Neural progenitor cell (in vitro differentiated cells): ENCODE measurements at regions not wholly inside any gene's neighbourhood (a gene's known extent, or its start where the extent isn't known, plus 50 kb on each side); places are given as distances from the start of the nearest gene placed in this dataset.
"Not testable (repeated sequence)": the region's sequence is repeated elsewhere in the genome, so short reads cannot be mapped to it uniquely, and the experiment has no call there.

Experiments
- CTCF ChIP-seq: fragments of 200-600 bp; sonication (generic); IDR thresholded peaks from 2 replicates; pipeline ENCODE4 v1.5.1; 2017; ENCODE audit warnings: antibody characterized with exemption, mild to moderate bottlenecking
- EZH2 ChIP-seq: fragments of 200-600 bp; sonication (generic); IDR thresholded peaks from 2 replicates; pipeline ENCODE4 v1.6.1; 2017; ENCODE audit warnings: antibody characterized with exemption, mild to moderate bottlenecking, moderate library complexity
- EZH2phosphoT487 ChIP-seq: fragments of 200-600 bp; sonication (generic); IDR thresholded peaks from 2 replicates; pipeline ENCODE4 v1.6.1; 2017; ENCODE audit warnings: antibody characterized with exemption

- TF ChIP-seq CTCF, EZH2, EZH2phosphoT487: not testable (repeated sequence)
Measured at GRCh38 chrX:56379984-56380780, 148.0 kb downstream of the KLF8 start.
